Body of pancreas (tissue), 4 donors: ENCODE measurements at regions not wholly inside any gene's neighbourhood (a gene's known extent, or its start where the extent isn't known, plus 50 kb on each side); places are given as distances from the start of the nearest gene placed in this dataset.

Experiments
- ATAC-seq: fragments of 150-250 bp; one replicate; pipeline ENCODE4 v1.9.1; 2016
- DNase-seq, 4 donors: peaks; one replicate each; pipeline ENCODE4 v3.0.0-alpha.2; 2019
- H3K27ac ChIP-seq, 4 donors: fragments of 200-600 bp; sonication (generic); 1 replicate in 3 of 4; 2 replicates in 1 of 4; pipeline versions ENCODE4 v1.5.1 to v1.6.1; 2016 to 2019; ENCODE audit warnings: mild to moderate bottlenecking in 1 of 4, mixed read lengths in 1 of 4, moderate library complexity in 1 of 4
- H3K27me3 ChIP-seq, 2 donors: fragments of 200-600 bp; sonication (generic); one replicate each; pipeline ENCODE4 v1.6.0; 2016; ENCODE audit warnings: mild to moderate bottlenecking in 1 of 2
- H3K36me3 ChIP-seq, 2 donors: fragments of 200-600 bp; sonication (generic); replicated peaks in 1 of 2; 2 replicates each; pipeline ENCODE4 v1.5.1; 2016; ENCODE audit warnings: low read depth in 2 of 2; ENCODE audit not compliant: insufficient read depth in 1 of 2
- H3K4me1 ChIP-seq: fragments of 200-600 bp; sonication (generic); one replicate; pipeline ENCODE4 v1.6.0; 2016
- H3K4me3 ChIP-seq, 2 donors: fragments of 200-600 bp; sonication (generic); 1 replicate in 1 of 2; 2 replicates in 1 of 2; pipeline ENCODE4 v1.5.1; 2016 to 2019
- H3K9me3 ChIP-seq, 3 donors: fragments of 200-600 bp; sonication (generic); 1 replicate in 2 of 3; 2 replicates in 1 of 3; pipeline ENCODE4 v1.5.1; 2016
- CTCF ChIP-seq, 7 experiments: fragments of 450-650 bp in 4 of 7; fragments of 200-600 bp in 3 of 7; sonication (generic) in 3 of 7; IDR thresholded peaks; one replicate each; pipeline ENCODE4 v1.5.1; 2016 to 2019; ENCODE audit warnings: antibody characterized with exemption in 7 of 7
- POLR2A ChIP-seq, 3 donors: fragments of 450-650 bp; IDR thresholded peaks; one replicate each; pipeline ENCODE4 v1.6.1; 2016; ENCODE audit warnings: antibody characterized with exemption in 3 of 3, mild to moderate bottlenecking in 2 of 3
- WGBS, 2 donors: methylation state at CpG; one replicate each; pipeline ENCODE4 v1.1.5; 2017; 5-methylcytosine and 5-hydroxymethylcytosine counted together
- intact Hi-C: fragments of 100-400 bp; cut with DNase I; formaldehyde crosslinking; loops from one replicate; pipeline ENCODE4 v1.15.1; 2023

- TF ChIP-seq POLR2A (IDR thresholded peaks at IDR 0.05) (no peak), CTCF (IDR thresholded peaks at IDR 0.05) (no peak)
- Histone ChIP-seq H3K36me3 (no peaks in the 10 kb centered on the region), H3K4me3 (no peak overlapping the region), H3K27me3 (no peaks in the 10 kb centered on the region), H3K4me1 (no peaks in the 10 kb centered on the region), H3K27ac (no peak overlapping the region), H3K9me3 (no peaks in the 10 kb centered on the region)
- DNase-seq (no peak), ATAC-seq (no peak)
- 70 to 81% methylated on average over 5 of the region's 5 CpGs for WGBS, 2 donors
- intact Hi-C loops: no loop called here
These were observed 167.6 kb upstream of the LINGO1 start for GRCh38 chr15:77800305-77800704.

GRCh38 chr15:77798847-77799246 is 166.1 kb upstream of the LINGO1 start:
- no peak overlapping the region for H3K27ac ChIP-seq
- H3K36me3 ChIP-seq: no peaks in the 10 kb centered on the region
- no peaks in the 10 kb centered on the region for H3K9me3 ChIP-seq
- no peaks in the 10 kb centered on the region for H3K27me3 ChIP-seq
- no peak overlapping the region for H3K4me3 ChIP-seq
- no peak for TF ChIP-seq CTCF (IDR thresholded peaks at IDR 0.05)
- no peak for TF ChIP-seq POLR2A (IDR thresholded peaks at IDR 0.05)
- DNase-seq: no peak
- 80% methylated on average over 2 to 3 of the region's 3 CpGs for WGBS, 2 donors
- H3K4me1 ChIP-seq: no peaks in the 10 kb centered on the region
- intact Hi-C loops: no loop called here
- no peak for ATAC-seq

DNA sequence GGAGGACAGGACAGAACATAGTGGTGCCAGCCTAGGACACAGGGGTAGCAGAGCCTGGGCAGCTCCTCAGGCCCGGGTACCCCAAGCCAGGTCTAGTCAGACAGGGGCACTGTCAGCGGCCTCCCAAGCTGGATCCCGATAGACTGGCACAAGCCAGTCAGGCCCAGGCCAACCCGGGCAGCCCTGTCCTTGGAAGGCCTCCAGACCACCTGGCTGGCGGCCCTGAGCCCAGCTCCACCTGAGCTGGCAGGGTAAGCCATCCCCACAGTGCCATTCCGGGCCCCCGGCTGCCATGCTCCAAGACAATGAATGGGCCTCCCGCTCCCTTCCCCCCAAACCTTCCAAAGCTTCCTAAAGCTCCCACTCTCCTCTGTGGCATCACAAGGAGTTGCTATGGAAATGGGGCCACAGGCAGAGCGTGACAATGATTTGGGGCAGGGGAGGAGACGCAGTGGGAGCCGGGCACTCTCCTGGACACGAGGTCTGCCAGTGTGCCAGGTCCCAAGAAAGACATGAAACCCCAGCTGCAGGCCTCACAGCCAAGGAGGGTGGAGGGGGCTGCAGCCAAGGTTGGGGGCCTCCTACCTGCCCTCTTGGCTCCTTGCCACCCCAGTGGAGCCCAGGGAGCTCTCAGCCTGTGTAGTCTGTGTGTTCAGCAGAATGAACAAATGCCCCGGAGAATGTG is 165.6 kb upstream of the LINGO1 start:
- WGBS, 2 donors: 45 to 90% methylated on average over 4 to 12 of the region's 13 CpGs
- intact Hi-C loops: no loop called here
- Histone ChIP-seq H3K9me3 (no peaks in the 10 kb centered on the region), H3K36me3 (no peaks in the 10 kb centered on the region), H3K4me1 (no peaks in the 10 kb centered on the region), H3K27me3 (no peaks in the 10 kb centered on the region), H3K27ac (no peak overlapping the region), H3K4me3 (no peak overlapping the region)
- TF ChIP-seq POLR2A (IDR thresholded peaks at IDR 0.05) (no peak), CTCF (IDR thresholded peaks at IDR 0.05) (no peak)
- no peak for ATAC-seq
- DNase-seq: peak; percentile 28 to 70 (median 33)

DNA sequence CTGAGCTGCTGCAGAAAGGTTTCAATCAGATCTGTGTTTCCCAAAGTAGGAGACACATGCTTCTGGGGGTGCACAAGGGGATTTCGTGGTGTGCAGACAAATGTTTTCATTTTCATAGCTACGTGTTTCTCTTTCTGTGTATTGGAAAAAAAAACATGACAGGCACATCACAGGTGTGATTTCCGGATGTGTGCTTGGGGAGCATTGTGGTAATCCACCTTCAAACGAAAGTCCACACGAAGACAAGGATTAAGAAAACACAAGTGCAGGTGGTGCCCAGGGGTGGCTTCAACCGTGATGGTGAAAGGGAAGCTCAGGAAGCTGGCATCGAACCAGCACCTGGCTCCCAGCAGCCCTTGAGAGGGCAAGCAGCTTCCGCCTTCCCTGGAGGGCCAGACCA is 164.6 kb upstream of the LINGO1 start:
- no peaks in the 10 kb centered on the region for H3K9me3 ChIP-seq
- H3K36me3 ChIP-seq: no peaks in the 10 kb centered on the region
- H3K4me1 ChIP-seq: no peaks in the 10 kb centered on the region
- TF ChIP-seq POLR2A (IDR thresholded peaks at IDR 0.05): no peak
- TF ChIP-seq CTCF (IDR thresholded peaks at IDR 0.05): no peak
- ATAC-seq (no peak), DNase-seq (no peak)
- intact Hi-C loops: no loop called here
- 66 to 71% methylated on average over 8 of the region's 8 CpGs for WGBS, 2 donors
- no peak overlapping the region for H3K27ac ChIP-seq
- no peaks in the 10 kb centered on the region for H3K27me3 ChIP-seq
- H3K4me3 ChIP-seq: no peak overlapping the region

GRCh38 chr15:77796046-77796729 is 163.5 kb upstream of the LINGO1 start:
- no peaks in the 10 kb centered on the region for H3K27me3 ChIP-seq
- intact Hi-C loops: no loop called here
- no peak for TF ChIP-seq CTCF (IDR thresholded peaks at IDR 0.05)
- no peak for TF ChIP-seq POLR2A (IDR thresholded peaks at IDR 0.05)
- no peak overlapping the region for H3K27ac ChIP-seq
- H3K4me3 ChIP-seq: no peak overlapping the region
- ATAC-seq: no peak
- H3K4me1 ChIP-seq: no peaks in the 10 kb centered on the region
- DNase-seq: no peak
- no peaks in the 10 kb centered on the region for H3K9me3 ChIP-seq
- H3K36me3 ChIP-seq: no peaks in the 10 kb centered on the region
- 71 to 77% methylated on average over 6 to 11 of the region's 11 CpGs for WGBS, 2 donors
